ENCODE measurements at regions not wholly inside any gene's neighbourhood (a gene's known extent, or its start where the extent isn't known, plus 50 kb on each side); places are given as distances from the start of the nearest gene placed in this dataset.

DNA sequence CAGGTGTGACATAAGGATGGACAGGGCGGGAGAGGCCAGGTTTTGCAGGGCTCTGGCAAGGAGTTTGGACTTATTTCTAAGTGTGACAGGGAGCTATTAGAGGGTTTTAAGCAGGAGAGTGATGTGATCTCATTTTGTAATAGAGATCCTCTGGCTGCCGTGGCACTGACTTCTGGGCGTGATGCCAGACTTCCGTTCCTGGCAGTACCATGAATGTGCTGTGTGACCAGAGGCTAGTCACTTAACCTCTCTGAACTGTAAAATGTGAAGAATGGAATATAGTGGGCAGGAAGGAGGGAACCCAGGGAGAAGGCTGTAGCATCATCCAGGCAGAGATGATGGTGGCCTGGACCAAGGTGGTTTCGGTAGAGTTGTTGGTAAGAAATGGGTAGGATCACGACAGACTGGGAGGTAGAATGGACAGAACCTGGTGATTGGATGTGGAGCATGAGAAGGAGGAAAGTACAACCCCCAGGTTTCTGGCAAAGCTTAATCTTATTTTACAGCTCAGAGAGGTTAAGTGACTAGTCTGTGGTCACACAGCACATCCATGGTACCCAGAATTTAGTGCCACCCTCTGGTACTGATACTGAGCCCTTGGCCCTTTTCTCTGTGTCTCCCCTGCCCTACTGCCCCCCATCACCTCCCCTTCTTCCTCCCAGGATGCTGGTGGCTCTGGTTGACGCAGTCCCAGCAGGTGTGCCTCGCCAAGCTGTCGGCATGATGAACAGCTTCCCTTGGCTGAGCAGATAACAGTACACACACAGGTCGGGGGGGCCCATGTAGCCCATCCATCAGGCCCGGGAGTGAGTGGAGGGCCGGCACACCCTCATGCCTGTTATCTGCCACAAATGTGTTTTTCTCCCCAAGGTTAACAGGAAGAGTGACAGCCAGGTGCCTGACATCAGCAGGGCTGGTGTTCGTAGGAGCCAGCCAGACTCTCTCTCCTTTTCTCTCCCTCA lies 52.9 kb upstream of the CTNNBL1 start:
- TF ChIP-seq EZH2 (IDR thresholded peaks at IDR 0.05; ENCODE audit: borderline replicate concordance, low read depth, low read length, severe bottlenecking) (no peak), CTCF (IDR thresholded peaks at IDR 0.05; ENCODE audit: borderline replicate concordance, extremely low read depth, low read length, poor library complexity, severe bottlenecking) (no peak)

Data from DND-41 (cell line).